HG03280 (cell line): ENCODE measurements at regions not wholly inside any gene's neighbourhood (a gene's known extent, or its start where the extent isn't known, plus 50 kb on each side); places are given as distances from the start of the nearest gene placed in this dataset.

Source experiments
- ATAC-seq: cut with Tn5 transposase; IDR thresholded peaks from one replicate; pipeline ENCODE4 v1.9.1; 2021; ENCODE audit warnings: mild to moderate bottlenecking, moderate library complexity; ENCODE audit not compliant: unreplicated experiment

- ATAC-seq = no peak
Observed at GRCh38 chr15:61420546-61420945, 191.4 kb upstream of the RORA start.

GRCh38 chr15:61415617-61416120 is 186.6 kb upstream of the RORA start:
- ATAC-seq = no peak

- no peak for ATAC-seq
Observed at GRCh38 chr15:61411902-61412510, 182.9 kb upstream of the RORA start.

GRCh38 chr15:61410662-61411061 is 181.6 kb upstream of the RORA start:
- no peak for ATAC-seq

GRCh38 chr15:61404567-61404966 is 175.5 kb upstream of the RORA start:
- ATAC-seq = no peak

- ATAC-seq = no peak
Observed at GRCh38 chr15:61403884-61404283, 174.8 kb upstream of the RORA start.

- no peak for ATAC-seq
Observed at GRCh38 chr15:61401903-61402698, 173.0 kb upstream of the RORA start.

- no peak for ATAC-seq
Observed at GRCh38 chr15:61398310-61398709, 169.2 kb upstream of the RORA start.

- ATAC-seq = no peak
Observed at GRCh38 chr15:61396235-61396919, 167.3 kb upstream of the RORA start.

- no peak for ATAC-seq
Observed at GRCh38 chr15:61393949-61394348, 164.8 kb upstream of the RORA start.

- ATAC-seq = no peak
Observed at GRCh38 chr15:61393524-61393923, 164.4 kb upstream of the RORA start.

GRCh38 chr15:61390138-61390537 is 161.0 kb upstream of the RORA start:
- no peak for ATAC-seq

- ATAC-seq = no peak
Observed at GRCh38 chr15:61389334-61390028, 160.4 kb upstream of the RORA start.

GRCh38 chr15:61387675-61388074 is 158.6 kb upstream of the RORA start:
- no peak for ATAC-seq

GRCh38 chr15:61383421-61383820 is 154.3 kb upstream of the RORA start:
- no peak for ATAC-seq

- ATAC-seq = no peak
Observed at GRCh38 chr15:61382927-61383326, 153.8 kb upstream of the RORA start.

- no peak for ATAC-seq
Observed at GRCh38 chr15:61381501-61381900, 152.4 kb upstream of the RORA start.

GRCh38 chr15:61380270-61380669 is 151.2 kb upstream of the RORA start:
- ATAC-seq = no peak

- no peak for ATAC-seq
Observed at GRCh38 chr15:61379005-61379404, 149.9 kb upstream of the RORA start.

GRCh38 chr15:61376961-61377360 is 147.9 kb upstream of the RORA start:
- no peak for ATAC-seq

GRCh38 chr15:61376516-61376915 is 147.4 kb upstream of the RORA start:
- no peak for ATAC-seq
